Transverse colon (tissue), 3 donors: ENCODE measurements at regions not wholly inside any gene's neighbourhood (a gene's known extent, or its start where the extent isn't known, plus 50 kb on each side); places are given as distances from the start of the nearest gene placed in this dataset.

ENCODE experiments used
- EP300 ChIP-seq: sonication (generic); formaldehyde crosslinking; IDR thresholded peaks from one replicate; pipeline ENCODE4 v1.6.1; 2017; ENCODE audit warnings: antibody characterized with exemption, low read depth
- POLR2A ChIP-seq: fragments of 450-650 bp; IDR thresholded peaks from one replicate; pipeline ENCODE4 v1.6.1; 2016; ENCODE audit warnings: antibody characterized with exemption, mild to moderate bottlenecking, moderate library complexity
- TF ChIP-seq, protein P1 (sequence below), 5 experiments: fragments of 200-600 bp in 3 of 5; fragments of 450-650 bp in 2 of 5; sonication (generic) in 3 of 5; IDR thresholded peaks; 1 replicate in 2 of 5; 2 replicates in 3 of 5; pipeline ENCODE4 v1.5.1; 2016 to 2017; ENCODE audit warnings: antibody characterized with exemption in 5 of 5, inconsistent platforms in 3 of 5, mild to moderate bottlenecking in 2 of 5, moderate library complexity in 1 of 5

- TF ChIP-seq, protein P1, sequence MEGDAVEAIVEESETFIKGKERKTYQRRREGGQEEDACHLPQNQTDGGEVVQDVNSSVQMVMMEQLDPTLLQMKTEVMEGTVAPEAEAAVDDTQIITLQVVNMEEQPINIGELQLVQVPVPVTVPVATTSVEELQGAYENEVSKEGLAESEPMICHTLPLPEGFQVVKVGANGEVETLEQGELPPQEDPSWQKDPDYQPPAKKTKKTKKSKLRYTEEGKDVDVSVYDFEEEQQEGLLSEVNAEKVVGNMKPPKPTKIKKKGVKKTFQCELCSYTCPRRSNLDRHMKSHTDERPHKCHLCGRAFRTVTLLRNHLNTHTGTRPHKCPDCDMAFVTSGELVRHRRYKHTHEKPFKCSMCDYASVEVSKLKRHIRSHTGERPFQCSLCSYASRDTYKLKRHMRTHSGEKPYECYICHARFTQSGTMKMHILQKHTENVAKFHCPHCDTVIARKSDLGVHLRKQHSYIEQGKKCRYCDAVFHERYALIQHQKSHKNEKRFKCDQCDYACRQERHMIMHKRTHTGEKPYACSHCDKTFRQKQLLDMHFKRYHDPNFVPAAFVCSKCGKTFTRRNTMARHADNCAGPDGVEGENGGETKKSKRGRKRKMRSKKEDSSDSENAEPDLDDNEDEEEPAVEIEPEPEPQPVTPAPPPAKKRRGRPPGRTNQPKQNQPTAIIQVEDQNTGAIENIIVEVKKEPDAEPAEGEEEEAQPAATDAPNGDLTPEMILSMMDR (IDR thresholded peaks at IDR 0.05) = no peak
- TF ChIP-seq POLR2A (no peak), EP300 (no peak)
Observed at GRCh38 chr5:6949230-6949629, 236.0 kb downstream of the TENT4A start.
